ENCODE measurements at regions not wholly inside any gene's neighbourhood (a gene's known extent, or its start where the extent isn't known, plus 50 kb on each side); places are given as distances from the start of the nearest gene placed in this dataset.

GRCh38 chr4:169907705-169908104 lies 118.5 kb downstream of the MFAP3L start:
- no peak overlapping the region for H3K4me2 ChIP-seq (ENCODE audit: low read length)
- H3K27me3 ChIP-seq (ENCODE audit: control insufficient read depth, low read length) = no peaks in the 10 kb centered on the region
- H3K36me3 ChIP-seq (ENCODE audit: control insufficient read depth, low read length) = no peaks in the 10 kb centered on the region
- H3F3A ChIP-seq (ENCODE audit: control insufficient read depth, insufficient read depth) = no peaks in the 10 kb centered on the region
- H3K4me3 ChIP-seq (ENCODE audit: low read length) = no peak overlapping the region
- TF ChIP-seq CTCF (IDR thresholded peaks at IDR 0.05; ENCODE audit: low read depth, low read length, poor library complexity, severe bottlenecking) (no peak), EZH2phosphoT487 (IDR thresholded peaks at IDR 0.05; ENCODE audit: borderline replicate concordance, low read length) (no peak)
- H3K4me1 ChIP-seq (ENCODE audit: control insufficient read depth, low read length) = no peaks in the 10 kb centered on the region
- H3K79me2 ChIP-seq (ENCODE audit: control insufficient read depth, low read length) = no peaks in the 10 kb centered on the region
- no peak overlapping the region for H3K27ac ChIP-seq (ENCODE audit: low read depth, low read length)
- no peaks in the 10 kb centered on the region for H4K20me1 ChIP-seq (ENCODE audit: control insufficient read depth, insufficient read depth, low read depth, low read length)
- no peaks in the 10 kb centered on the region for H3K9me2 ChIP-seq (replicated peaks; ENCODE audit: control insufficient read depth, low read length)
- no peaks in the 10 kb centered on the region for H3K9me3 ChIP-seq (ENCODE audit: control insufficient read depth, insufficient read depth, low read length)

DNA sequence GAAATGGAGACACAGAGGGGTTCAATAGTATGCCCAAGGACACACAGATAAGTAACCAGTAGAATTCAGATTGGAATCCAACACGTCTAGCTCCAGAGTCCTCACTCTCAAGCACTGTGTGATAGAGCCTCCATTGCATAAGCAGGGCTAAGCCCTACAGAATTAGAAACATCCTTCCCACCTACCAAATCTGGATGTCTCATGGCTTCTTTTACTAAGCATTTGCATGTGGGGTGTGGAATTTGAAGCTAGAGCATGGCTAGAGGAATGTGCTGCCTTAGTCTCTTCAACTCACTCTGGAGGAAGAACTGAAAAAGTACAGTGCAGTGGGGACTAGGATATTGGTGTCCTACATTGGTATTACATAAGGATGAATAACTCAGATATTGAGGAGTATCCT lies 119.4 kb downstream of the MFAP3L start:
- Histone ChIP-seq H3K27me3 (ENCODE audit: control insufficient read depth, low read length) (no peaks in the 10 kb centered on the region), H3K4me3 (ENCODE audit: low read length) (no peak overlapping the region), H3K9me2 (replicated peaks; ENCODE audit: control insufficient read depth, low read length) (no peaks in the 10 kb centered on the region)

GRCh38 chr4:169906104-169906503 lies 120.1 kb downstream of the MFAP3L start:
- Histone ChIP-seq H3K9me3 (ENCODE audit: control insufficient read depth, insufficient read depth, low read length) (no peaks in the 10 kb centered on the region), H3K4me1 (ENCODE audit: control insufficient read depth, low read length) (no peaks in the 10 kb centered on the region), H3F3A (ENCODE audit: control insufficient read depth, insufficient read depth) (no peaks in the 10 kb centered on the region), H3K4me3 (ENCODE audit: low read length) (no peak overlapping the region), H3K9me2 (replicated peaks; ENCODE audit: control insufficient read depth, low read length) (no peaks in the 10 kb centered on the region), H3K79me2 (ENCODE audit: control insufficient read depth, low read length) (no peaks in the 10 kb centered on the region), H3K36me3 (ENCODE audit: control insufficient read depth, low read length) (no peaks in the 10 kb centered on the region), H3K4me2 (ENCODE audit: low read length) (no peak overlapping the region), H3K27ac (ENCODE audit: low read depth, low read length) (no peak overlapping the region), H3K27me3 (ENCODE audit: control insufficient read depth, low read length) (no peaks in the 10 kb centered on the region), H4K20me1 (ENCODE audit: control insufficient read depth, insufficient read depth, low read depth, low read length) (no peaks in the 10 kb centered on the region)
- no peak for TF ChIP-seq CTCF (IDR thresholded peaks at IDR 0.05; ENCODE audit: low read depth, low read length, poor library complexity, severe bottlenecking)
- TF ChIP-seq EZH2phosphoT487 (IDR thresholded peaks at IDR 0.05; ENCODE audit: borderline replicate concordance, low read length) = no peak

More for the DNA sequence above, 119.4 kb downstream of the MFAP3L start:
- H3K27ac ChIP-seq (ENCODE audit: low read depth, low read length) = no peak overlapping the region
- no peaks in the 10 kb centered on the region for H3K79me2 ChIP-seq (ENCODE audit: control insufficient read depth, low read length)
- H4K20me1 ChIP-seq (ENCODE audit: control insufficient read depth, insufficient read depth, low read depth, low read length) = no peaks in the 10 kb centered on the region
- H3K4me2 ChIP-seq (ENCODE audit: low read length) = no peak overlapping the region
- H3K4me1 ChIP-seq (ENCODE audit: control insufficient read depth, low read length) = no peaks in the 10 kb centered on the region
- no peaks in the 10 kb centered on the region for H3K9me3 ChIP-seq (ENCODE audit: control insufficient read depth, insufficient read depth, low read length)
- TF ChIP-seq CTCF (IDR thresholded peaks at IDR 0.05; ENCODE audit: low read depth, low read length, poor library complexity, severe bottlenecking) (no peak), EZH2phosphoT487 (IDR thresholded peaks at IDR 0.05; ENCODE audit: borderline replicate concordance, low read length) (no peak)
- no peaks in the 10 kb centered on the region for H3F3A ChIP-seq (ENCODE audit: control insufficient read depth, insufficient read depth)
- no peaks in the 10 kb centered on the region for H3K36me3 ChIP-seq (ENCODE audit: control insufficient read depth, low read length)

Data from DOHH2 (cell line).